HG02970 (cell line): ENCODE measurements at regions not wholly inside any gene's neighbourhood (a gene's known extent, or its start where the extent isn't known, plus 50 kb on each side); places are given as distances from the start of the nearest gene placed in this dataset.

Source experiments
- ATAC-seq: cut with Tn5 transposase; IDR thresholded peaks from one replicate; pipeline ENCODE4 v1.9.1; 2021; ENCODE audit warnings: mild to moderate bottlenecking, moderate library complexity, moderate number of reproducible peaks; ENCODE audit not compliant: unreplicated experiment, low FRiP score

GRCh38 chr1:55353707-55354620 lies 138.8 kb upstream of the USP24 start:
- no peak for ATAC-seq

- no peak for ATAC-seq
Observed at GRCh38 chr1:55352811-55353180, 137.6 kb upstream of the USP24 start.

GRCh38 chr1:55352080-55352810 lies 137.1 kb upstream of the USP24 start:
- ATAC-seq, result no peak

- no peak for ATAC-seq
Observed at GRCh38 chr1:55348356-55348755, 133.2 kb upstream of the USP24 start.

- no peak for ATAC-seq
Observed at GRCh38 chr1:55347866-55348265, 132.7 kb upstream of the USP24 start.

- no peak for ATAC-seq
Observed at GRCh38 chr1:55347041-55347440, 131.9 kb upstream of the USP24 start.

GRCh38 chr1:55346586-55346985 lies 131.4 kb upstream of the USP24 start:
- ATAC-seq, result no peak

GRCh38 chr1:55339681-55340080 lies 124.5 kb upstream of the USP24 start:
- no peak for ATAC-seq

- ATAC-seq, result no peak
Observed at GRCh38 chr1:55338448-55338820, 123.3 kb upstream of the USP24 start.

- no peak for ATAC-seq
Observed at GRCh38 chr1:55337801-55338447, 122.8 kb upstream of the USP24 start.

- ATAC-seq, result no peak
Observed at GRCh38 chr1:55334797-55335196, 119.6 kb upstream of the USP24 start.

- no peak for ATAC-seq
Observed at GRCh38 chr1:55334160-55334559, 119.0 kb upstream of the USP24 start.

GRCh38 chr1:55333461-55333860 lies 118.3 kb upstream of the USP24 start:
- no peak for ATAC-seq

- no peak for ATAC-seq
Observed at GRCh38 chr1:55331351-55331750, 116.2 kb upstream of the USP24 start.

- ATAC-seq, result no peak
Observed at GRCh38 chr1:55329808-55330432, 114.8 kb upstream of the USP24 start.

GRCh38 chr1:55329091-55329490 lies 113.9 kb upstream of the USP24 start:
- no peak for ATAC-seq

- ATAC-seq, result no peak
Observed at GRCh38 chr1:55326496-55327243, 111.5 kb upstream of the USP24 start.

GRCh38 chr1:55323760-55324159 lies 108.6 kb upstream of the USP24 start:
- no peak for ATAC-seq

GRCh38 chr1:55322842-55323241 lies 107.7 kb upstream of the USP24 start:
- no peak for ATAC-seq

- ATAC-seq, result no peak
Observed at GRCh38 chr1:55321942-55322341, 106.8 kb upstream of the USP24 start.
